Astrocyte (in vitro differentiated cells and primary cell): ENCODE measurements at regions not wholly inside any gene's neighbourhood (a gene's known extent, or its start where the extent isn't known, plus 50 kb on each side); places are given as distances from the start of the nearest gene placed in this dataset.

ENCODE experiments used
- CTCF ChIP-seq: IDR thresholded peaks from 2 replicates; pipeline ENCODE4 v1.5.1; 2011; ENCODE audit warnings: low read depth, mild to moderate bottlenecking, inconsistent platforms, low read length, moderate library complexity; ENCODE audit not compliant: insufficient read depth
- EZH2 ChIP-seq: IDR thresholded peaks from 2 replicates; pipeline ENCODE4 v1.6.1; 2012; ENCODE audit warnings: mild to moderate bottlenecking, low read length, inconsistent platforms; ENCODE audit not compliant: insufficient read depth

- TF ChIP-seq CTCF (no peak), EZH2 (no peak)
Measured at GRCh38 chr19:20416661-20417060, 148.9 kb downstream of the ZNF737 start.
